Uterus (tissue), 2 donors: ENCODE measurements at regions not wholly inside any gene's neighbourhood (a gene's known extent, or its start where the extent isn't known, plus 50 kb on each side); places are given as distances from the start of the nearest gene placed in this dataset.

ENCODE experiments used
- CTCF ChIP-seq, 4 experiments: fragments of 200-600 bp in 2 of 4; fragments of 450-650 bp in 2 of 4; sonication (generic) in 2 of 4; IDR thresholded peaks; one replicate each; pipeline ENCODE4 v1.5.1; 2016 to 2019; ENCODE audit warnings: antibody characterized with exemption in 4 of 4, mild to moderate bottlenecking in 2 of 4, moderate library complexity in 1 of 4
- POLR2A ChIP-seq, 2 donors: fragments of 450-650 bp; IDR thresholded peaks; one replicate each; pipeline ENCODE4 v1.6.1; 2016; ENCODE audit warnings: antibody characterized with exemption in 2 of 2, mild to moderate bottlenecking in 1 of 2, moderate library complexity in 1 of 2

GRCh38 chr1:23638188-23638619 lies 53.4 kb upstream of the RPL11 start:
- no peak for TF ChIP-seq CTCF (IDR thresholded peaks at IDR 0.05)
- no peak for TF ChIP-seq POLR2A (IDR thresholded peaks at IDR 0.05)
